H54 (cell line): ENCODE measurements at regions not wholly inside any gene's neighbourhood (a gene's known extent, or its start where the extent isn't known, plus 50 kb on each side); places are given as distances from the start of the nearest gene placed in this dataset.

ENCODE experiments used
- DNase-seq: peaks from one replicate; pipeline ENCODE4 v3.0.0; 2011; ENCODE audit warnings: low spot score, mixed read lengths; ENCODE audit not compliant: insufficient read length
- FAIRE-seq: peaks from 3 replicates; lab custom pipeline; 2011; peaks lifted over from hg19 to GRCh38; lab: Jason Lieb, UNC
- POLR2A ChIP-seq: IDR thresholded peaks from 2 replicates; pipeline ENCODE4 v1.6.1; 2011; ENCODE audit warnings: low read depth, mild to moderate bottlenecking, low read length

- TF ChIP-seq POLR2A: no peak
- FAIRE-seq (no peak), DNase-seq (no peak)
Observed at GRCh38 chr2:162964513-162964912, 125.9 kb upstream of the KCNH7 start.

GRCh38 chr2:162963156-162963555 is 124.6 kb upstream of the KCNH7 start:
- no peak for FAIRE-seq
- DNase-seq: no peak
- TF ChIP-seq POLR2A: no peak

- DNase-seq (no peak), FAIRE-seq (no peak)
- TF ChIP-seq POLR2A: no peak
Observed at GRCh38 chr2:162945785-162946184, 107.2 kb upstream of the KCNH7 start.

- DNase-seq (no peak), FAIRE-seq (no peak)
- TF ChIP-seq POLR2A: no peak
Observed at GRCh38 chr2:162938387-162938786, 99.8 kb upstream of the KCNH7 start.

DNA sequence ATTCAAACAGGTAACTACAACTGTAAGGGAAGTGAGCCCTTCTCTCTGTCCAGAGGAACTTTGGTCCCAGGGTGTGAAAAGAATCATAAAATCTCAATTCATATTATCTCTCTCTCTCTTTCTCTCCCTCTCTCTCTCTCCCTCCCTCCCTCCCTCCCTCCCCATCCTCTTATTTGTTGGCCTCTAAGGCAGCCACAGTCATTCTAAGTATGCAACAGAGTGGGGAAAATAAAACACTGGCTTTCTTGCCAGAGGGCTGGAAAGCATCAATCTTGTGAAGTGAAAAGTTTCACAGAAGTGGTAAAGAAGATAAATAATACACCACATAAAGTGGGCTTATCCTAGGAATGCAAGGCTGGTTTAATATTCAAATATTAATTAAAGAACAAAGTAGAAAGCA is 95.6 kb upstream of the KCNH7 start:
- DNase-seq (no peak), FAIRE-seq (no peak)
- TF ChIP-seq POLR2A: no peak

GRCh38 chr2:162932416-162932815 is 93.8 kb upstream of the KCNH7 start:
- TF ChIP-seq POLR2A: no peak
- FAIRE-seq: no peak
- no peak for DNase-seq

DNA sequence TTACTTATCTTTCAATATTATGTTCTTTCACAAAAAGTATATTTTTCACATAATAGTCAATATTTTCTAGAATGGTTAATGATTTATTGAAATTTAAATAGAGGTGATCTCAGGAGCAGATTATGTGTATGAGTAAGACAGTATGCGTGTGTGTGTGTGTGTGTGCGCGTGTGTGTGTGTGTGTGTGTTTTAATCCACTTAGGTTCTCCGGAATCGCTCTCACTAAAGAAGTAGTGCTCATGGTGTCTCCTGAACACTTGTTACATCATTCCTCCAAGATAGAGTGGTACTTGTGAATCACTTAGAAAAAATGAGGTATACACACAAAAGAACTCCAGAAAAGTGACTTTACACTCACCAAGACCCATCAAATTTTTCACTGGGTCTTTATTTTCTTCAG is 91.0 kb upstream of the KCNH7 start:
- no peak for FAIRE-seq
- no peak for DNase-seq
- TF ChIP-seq POLR2A: no peak

- DNase-seq: no peak
- FAIRE-seq: no peak
- TF ChIP-seq POLR2A: no peak
Observed at GRCh38 chr2:162928356-162928755, 89.8 kb upstream of the KCNH7 start.

DNA sequence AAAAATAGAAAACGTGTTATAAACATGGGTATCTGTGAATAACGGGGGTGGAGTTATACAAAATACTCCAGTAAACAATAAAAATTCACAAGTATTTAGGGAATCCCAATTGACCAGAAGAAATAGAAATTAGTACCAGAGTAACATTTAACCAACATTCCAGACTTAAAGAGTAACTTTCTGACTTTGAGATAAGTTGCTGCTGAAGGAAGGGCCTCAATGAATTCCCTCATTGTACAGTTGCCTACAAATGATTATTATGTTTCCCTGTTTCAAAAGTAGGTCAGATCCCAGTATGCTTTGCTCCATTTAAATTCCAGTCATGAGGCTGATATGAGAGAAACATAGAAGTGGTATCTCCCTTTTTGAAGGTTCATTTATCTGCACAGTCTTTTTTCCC is 88.3 kb upstream of the KCNH7 start:
- FAIRE-seq (no peak), DNase-seq (no peak)
- no peak for TF ChIP-seq POLR2A

DNA sequence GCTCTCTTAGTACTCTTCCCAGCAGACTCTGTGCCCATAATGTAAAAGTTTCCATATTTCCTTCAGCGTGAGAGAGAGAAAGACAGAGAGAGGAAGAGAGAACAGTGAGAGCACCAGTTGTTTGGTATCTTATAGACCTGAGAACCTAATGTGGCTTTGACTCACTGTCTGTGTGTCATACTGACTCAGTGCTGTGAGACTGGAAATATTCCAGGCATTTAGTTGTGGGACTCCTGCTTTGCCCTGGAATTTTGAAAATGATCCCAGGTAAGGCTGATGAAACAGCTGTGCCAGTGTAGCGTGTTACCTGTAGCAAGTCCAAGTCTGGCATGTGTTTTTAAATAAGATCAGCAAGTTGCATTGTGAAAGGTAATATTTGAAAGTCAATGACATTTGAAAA is 87.9 kb upstream of the KCNH7 start:
- DNase-seq: peak; percentile 9
- FAIRE-seq: peak; percentile 98
- no peak for TF ChIP-seq POLR2A

- no peak for TF ChIP-seq POLR2A
- DNase-seq (no peak), FAIRE-seq (no peak)
Observed at GRCh38 chr2:162925595-162925994, 87.0 kb upstream of the KCNH7 start.

GRCh38 chr2:162919111-162919510 is 80.5 kb upstream of the KCNH7 start:
- no peak for TF ChIP-seq POLR2A
- no peak for FAIRE-seq

GRCh38 chr2:162917626-162918025 is 79.1 kb upstream of the KCNH7 start:
- FAIRE-seq: no peak
- TF ChIP-seq POLR2A: no peak
- DNase-seq: no peak

More at GRCh38 chr2:162919111-162919510, 80.5 kb upstream of the KCNH7 start:
- DNase-seq: no peak

DNA sequence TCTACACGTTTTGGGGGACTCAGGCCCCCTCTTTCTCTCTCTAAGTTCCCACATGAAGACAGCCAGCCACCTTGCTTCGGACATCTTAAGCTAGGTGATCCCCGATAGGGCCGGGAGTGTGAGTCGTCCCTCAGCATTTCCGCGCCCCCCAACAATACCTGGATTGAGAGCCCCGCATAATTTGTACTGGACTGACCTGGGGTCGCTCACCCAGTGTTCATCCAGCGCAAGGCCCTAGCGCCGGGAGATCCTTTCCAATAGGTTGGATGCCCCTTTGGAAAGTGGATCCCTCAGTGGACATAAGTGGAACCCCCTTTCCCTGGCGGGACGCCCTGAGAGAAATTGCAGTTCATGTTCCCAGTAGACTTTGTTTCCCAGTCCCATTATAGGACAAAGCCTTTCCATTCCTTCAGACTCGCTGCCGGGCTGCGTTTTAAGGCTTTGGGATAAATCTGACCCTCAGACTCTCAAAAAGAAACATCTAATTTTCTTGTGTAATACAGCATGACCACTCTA is 77.8 kb upstream of the KCNH7 start:
- DNase-seq (no peak), FAIRE-seq (no peak)
- no peak for TF ChIP-seq POLR2A

DNA sequence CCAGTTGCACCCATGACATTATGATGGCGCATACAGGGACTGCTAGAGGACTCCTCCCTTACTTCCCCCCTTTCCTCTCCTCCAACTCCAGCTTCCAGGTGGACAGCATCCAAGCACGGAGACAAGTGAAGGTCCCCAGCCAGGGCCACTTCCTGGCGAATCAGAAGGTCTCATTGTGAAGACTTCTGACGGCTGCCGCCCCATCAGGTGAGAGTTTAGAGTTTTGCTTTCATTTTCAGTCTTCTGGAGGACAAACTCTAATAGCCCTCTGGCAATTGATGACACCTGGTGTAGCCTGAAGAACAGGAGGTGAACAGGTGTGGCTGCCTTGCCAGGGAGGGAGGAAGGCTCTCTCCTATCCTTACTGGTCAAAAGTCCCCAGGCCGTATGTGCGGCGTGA is 77.3 kb upstream of the KCNH7 start:
- FAIRE-seq (no peak), DNase-seq (no peak)
- no peak for TF ChIP-seq POLR2A

- DNase-seq (no peak), FAIRE-seq (no peak)
- no peak for TF ChIP-seq POLR2A
Observed at GRCh38 chr2:162914161-162914560, 75.6 kb upstream of the KCNH7 start.
